Vagina (tissue), 2 donors: ENCODE measurements at regions not wholly inside any gene's neighbourhood (a gene's known extent, or its start where the extent isn't known, plus 50 kb on each side); places are given as distances from the start of the nearest gene placed in this dataset.

ENCODE experiments used
- DNase-seq, 2 donors: peaks; one replicate each; pipeline ENCODE4 v3.0.0-alpha.2; 2017; ENCODE audit errors: extremely low spot score in 2 of 2
- H3K27ac ChIP-seq: fragments of 200-600 bp; sonication (generic); one replicate; pipeline ENCODE4 v1.5.1; 2019
- H3K27me3 ChIP-seq: fragments of 200-600 bp; sonication (generic); one replicate; pipeline ENCODE4 v1.5.1; 2019
- H3K36me3 ChIP-seq, 2 donors: fragments of 200-600 bp; sonication (generic); one replicate each; pipeline ENCODE4 v1.5.1; 2017 to 2019
- H3K4me1 ChIP-seq: fragments of 200-600 bp; sonication (generic); one replicate; pipeline ENCODE4 v1.5.1; 2019
- H3K4me3 ChIP-seq, 2 donors: fragments of 200-600 bp; sonication (generic); 1 replicate in 1 of 2; 2 replicates in 1 of 2; pipeline ENCODE4 v1.5.1; 2016 to 2019
- H3K9me3 ChIP-seq: fragments of 200-600 bp; sonication (generic); one replicate; pipeline ENCODE4 v1.5.1; 2019
- POLR2A ChIP-seq, 2 donors: fragments of 450-650 bp; IDR thresholded peaks; one replicate each; pipeline ENCODE4 v1.6.1; 2017; ENCODE audit warnings: antibody characterized with exemption in 2 of 2, mild to moderate bottlenecking in 2 of 2, moderate library complexity in 2 of 2
- POLR2AphosphoS5 ChIP-seq, 2 donors: sonication (generic); formaldehyde crosslinking; IDR thresholded peaks; one replicate each; pipeline ENCODE4 v1.9.0; 2017; ENCODE audit warnings: antibody characterized with exemption in 2 of 2, mild to moderate bottlenecking in 2 of 2, low read depth in 1 of 2; ENCODE audit not compliant: insufficient read depth in 1 of 2
- intact Hi-C: fragments of 100-400 bp; cut with DNase I; formaldehyde crosslinking; loops from one replicate; pipeline ENCODE4 v1.15.1; 2023
- TF ChIP-seq, protein P1 (sequence below), 3 experiments: fragments of 450-650 bp in 2 of 3; fragments of 200-600 bp in 1 of 3; sonication (generic) in 1 of 3; IDR thresholded peaks; one replicate each; pipeline ENCODE4 v1.5.1; 2017 to 2019; ENCODE audit warnings: antibody characterized with exemption in 3 of 3, mild to moderate bottlenecking in 2 of 3, moderate library complexity in 2 of 3

DNA sequence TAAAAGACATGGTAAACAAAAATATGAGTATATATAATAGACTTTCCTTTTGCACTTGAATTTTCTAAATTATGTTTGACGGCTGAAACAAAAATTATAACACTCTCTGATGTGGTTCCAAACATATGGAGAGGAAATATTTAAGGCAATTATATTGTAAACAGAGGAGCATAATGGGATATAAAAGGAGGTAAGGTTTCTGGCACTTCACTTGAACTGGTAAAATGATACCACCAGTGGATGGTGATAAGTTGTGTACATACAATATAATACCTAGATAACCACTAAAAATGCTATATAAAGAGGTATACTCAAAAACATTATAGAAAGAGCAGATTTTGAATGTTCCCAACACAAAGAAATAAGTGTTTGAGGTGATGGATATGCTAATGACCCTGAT is 192.9 kb upstream of the RAD23B start:
- no peak overlapping the region for H3K4me3 ChIP-seq
- no peak overlapping the region for H3K27ac ChIP-seq
- intact Hi-C loops = no loop called here
- no peaks in the 10 kb centered on the region for H3K4me1 ChIP-seq
- no peaks in the 10 kb centered on the region for H3K9me3 ChIP-seq
- no peaks in the 10 kb centered on the region for H3K36me3 ChIP-seq
- TF ChIP-seq, protein P1, sequence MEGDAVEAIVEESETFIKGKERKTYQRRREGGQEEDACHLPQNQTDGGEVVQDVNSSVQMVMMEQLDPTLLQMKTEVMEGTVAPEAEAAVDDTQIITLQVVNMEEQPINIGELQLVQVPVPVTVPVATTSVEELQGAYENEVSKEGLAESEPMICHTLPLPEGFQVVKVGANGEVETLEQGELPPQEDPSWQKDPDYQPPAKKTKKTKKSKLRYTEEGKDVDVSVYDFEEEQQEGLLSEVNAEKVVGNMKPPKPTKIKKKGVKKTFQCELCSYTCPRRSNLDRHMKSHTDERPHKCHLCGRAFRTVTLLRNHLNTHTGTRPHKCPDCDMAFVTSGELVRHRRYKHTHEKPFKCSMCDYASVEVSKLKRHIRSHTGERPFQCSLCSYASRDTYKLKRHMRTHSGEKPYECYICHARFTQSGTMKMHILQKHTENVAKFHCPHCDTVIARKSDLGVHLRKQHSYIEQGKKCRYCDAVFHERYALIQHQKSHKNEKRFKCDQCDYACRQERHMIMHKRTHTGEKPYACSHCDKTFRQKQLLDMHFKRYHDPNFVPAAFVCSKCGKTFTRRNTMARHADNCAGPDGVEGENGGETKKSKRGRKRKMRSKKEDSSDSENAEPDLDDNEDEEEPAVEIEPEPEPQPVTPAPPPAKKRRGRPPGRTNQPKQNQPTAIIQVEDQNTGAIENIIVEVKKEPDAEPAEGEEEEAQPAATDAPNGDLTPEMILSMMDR (IDR thresholded peaks at IDR 0.05) = no peak
- TF ChIP-seq POLR2A (IDR thresholded peaks at IDR 0.05) = no peak
- no peak for TF ChIP-seq POLR2AphosphoS5 (IDR thresholded peaks at IDR 0.05; ENCODE audit: insufficient read depth in 1 of 2, low read depth in 1 of 2)
- no peak for DNase-seq
- H3K27me3 ChIP-seq = no peaks in the 10 kb centered on the region

GRCh38 chr9:107093365-107094060 is 189.6 kb upstream of the RAD23B start:
- intact Hi-C loops = no loop called here
- no peaks in the 10 kb centered on the region for H3K27me3 ChIP-seq
- DNase-seq = no peak
- no peaks in the 10 kb centered on the region for H3K4me1 ChIP-seq
- no peak overlapping the region for H3K4me3 ChIP-seq
- no peaks in the 10 kb centered on the region for H3K36me3 ChIP-seq
- H3K27ac ChIP-seq = no peak overlapping the region
- H3K9me3 ChIP-seq = no peaks in the 10 kb centered on the region
- TF ChIP-seq POLR2A (IDR thresholded peaks at IDR 0.05) (no peak), POLR2AphosphoS5 (IDR thresholded peaks at IDR 0.05; ENCODE audit: insufficient read depth in 1 of 2, low read depth in 1 of 2) (no peak)
- TF ChIP-seq, protein P1 (IDR thresholded peaks at IDR 0.05) = no peak

- TF ChIP-seq POLR2AphosphoS5 (IDR thresholded peaks at IDR 0.05; ENCODE audit: insufficient read depth in 1 of 2, low read depth in 1 of 2) (no peak), POLR2A (IDR thresholded peaks at IDR 0.05) (no peak)
- TF ChIP-seq, protein P1 (IDR thresholded peaks at IDR 0.05) = no peak
- no peak overlapping the region for H3K4me3 ChIP-seq
- no peaks in the 10 kb centered on the region for H3K36me3 ChIP-seq
- H3K4me1 ChIP-seq = no peaks in the 10 kb centered on the region
- H3K27ac ChIP-seq = no peak overlapping the region
- DNase-seq = no peak
- intact Hi-C loops = no loop called here
- no peaks in the 10 kb centered on the region for H3K27me3 ChIP-seq
- H3K9me3 ChIP-seq = no peaks in the 10 kb centered on the region
Observed at GRCh38 chr9:107094370-107094769, 188.7 kb upstream of the RAD23B start.

- DNase-seq = no peak
- Histone ChIP-seq H3K4me1 (no peaks in the 10 kb centered on the region), H3K27me3 (no peaks in the 10 kb centered on the region), H3K4me3 (no peak overlapping the region), H3K36me3 (no peaks in the 10 kb centered on the region), H3K9me3 (no peaks in the 10 kb centered on the region), H3K27ac (no peak overlapping the region)
- TF ChIP-seq, protein P1 (IDR thresholded peaks at IDR 0.05) = no peak
- TF ChIP-seq POLR2A (IDR thresholded peaks at IDR 0.05) (no peak), POLR2AphosphoS5 (IDR thresholded peaks at IDR 0.05; ENCODE audit: insufficient read depth in 1 of 2, low read depth in 1 of 2) (no peak)
- intact Hi-C loops = no loop called here
Observed at GRCh38 chr9:107100591-107100990, 182.5 kb upstream of the RAD23B start.

- Histone ChIP-seq H3K4me3 (no peak overlapping the region), H3K27me3 (no peaks in the 10 kb centered on the region), H3K27ac (no peak overlapping the region), H3K4me1 (no peaks in the 10 kb centered on the region), H3K9me3 (no peaks in the 10 kb centered on the region), H3K36me3 (no peaks in the 10 kb centered on the region)
- DNase-seq = no peak
- no peak for TF ChIP-seq POLR2AphosphoS5 (IDR thresholded peaks at IDR 0.05; ENCODE audit: insufficient read depth in 1 of 2, low read depth in 1 of 2)
- TF ChIP-seq POLR2A (IDR thresholded peaks at IDR 0.05) = no peak
- TF ChIP-seq, protein P1 (IDR thresholded peaks at IDR 0.05) = no peak
- intact Hi-C loops = no loop called here
Observed at GRCh38 chr9:107102011-107102410, 181.1 kb upstream of the RAD23B start.
